ENCODE measurements at regions not wholly inside any gene's neighbourhood (a gene's known extent, or its start where the extent isn't known, plus 50 kb on each side); places are given as distances from the start of the nearest gene placed in this dataset.

DNA sequence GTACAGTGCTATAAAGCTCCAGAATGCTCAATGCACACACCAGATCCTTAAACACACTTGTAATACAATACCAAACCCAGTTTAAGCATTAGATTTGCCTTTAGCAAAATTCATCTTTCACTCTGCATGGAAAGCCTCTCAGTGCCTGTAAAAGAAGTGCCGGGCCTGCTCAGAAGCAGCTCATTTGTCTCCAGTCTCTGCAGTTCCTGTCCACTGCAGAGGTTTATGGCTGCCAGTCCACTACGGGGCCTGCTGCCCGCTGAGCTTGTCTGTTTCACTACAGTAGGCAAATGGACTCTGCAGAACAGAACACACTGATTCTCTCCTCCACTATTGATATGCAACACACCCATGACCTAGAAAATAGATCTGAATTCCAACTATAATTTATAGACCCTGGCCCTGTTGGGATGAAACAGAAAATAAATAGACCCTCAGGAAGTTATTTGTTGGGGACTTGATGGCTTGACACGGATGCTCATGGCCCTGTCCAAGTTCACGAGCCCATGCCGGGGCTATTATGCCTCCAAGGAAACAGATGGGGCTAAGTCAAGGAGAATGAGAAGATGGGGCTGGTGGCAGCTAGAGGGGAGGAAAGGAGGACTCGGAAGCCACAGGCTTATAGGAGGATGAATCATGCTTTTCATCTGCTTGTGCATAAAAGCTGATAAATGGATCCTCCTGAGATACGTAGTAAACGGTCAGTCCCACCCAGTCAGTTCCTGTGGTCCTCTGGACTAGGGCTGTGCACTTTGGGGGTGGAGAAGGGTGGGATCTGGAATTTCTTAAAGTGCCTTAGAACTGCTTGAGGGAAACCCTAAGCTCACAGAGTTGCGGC, 416.8 kb upstream of the TENM4 start:
- DNase-seq (ENCODE audit: low read depth): no peak

DNA sequence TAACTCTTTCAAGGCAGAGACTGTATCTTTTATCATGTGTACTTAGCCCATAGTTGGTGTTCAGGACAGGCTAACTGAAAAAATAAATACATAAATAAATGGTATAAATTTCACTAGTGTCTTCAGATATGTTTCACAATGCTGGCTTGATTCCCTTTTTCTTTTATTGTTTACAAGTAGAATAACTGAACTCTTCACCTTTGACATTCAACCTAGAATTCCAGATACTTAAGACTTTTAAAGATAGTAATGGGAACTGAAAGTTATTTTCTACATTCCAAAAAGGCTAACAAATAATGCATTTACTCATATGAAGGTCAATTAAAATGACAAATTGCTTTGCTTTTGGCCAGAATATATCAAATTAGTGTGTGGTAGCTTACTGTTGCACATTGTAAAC, 411.3 kb upstream of the TENM4 start:
- DNase-seq (ENCODE audit: low read depth): no peak

GRCh38 chr11:79845002-79845709, 404.3 kb upstream of the TENM4 start:
- no peak for DNase-seq (ENCODE audit: low read depth)

DNA sequence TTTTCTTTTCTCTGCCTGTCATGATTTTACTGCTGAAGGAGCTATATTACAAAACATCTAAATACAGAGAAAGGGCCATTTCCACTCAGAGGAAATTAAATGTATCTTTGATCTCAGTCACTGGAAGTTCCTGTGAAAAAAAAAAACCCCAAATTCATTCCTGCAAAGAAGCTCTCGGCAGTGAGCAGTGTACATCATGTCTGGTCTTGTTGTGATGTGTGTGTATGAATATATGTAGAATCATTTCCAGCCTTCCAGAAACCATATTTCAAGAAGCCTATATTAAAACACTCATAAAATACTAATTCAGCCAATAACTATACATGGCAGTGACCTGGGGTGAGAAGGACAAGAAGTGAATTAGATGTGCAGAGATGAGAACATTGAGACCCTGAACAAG, 393.2 kb upstream of the TENM4 start:
- no peak for DNase-seq (ENCODE audit: low read depth)

DNA sequence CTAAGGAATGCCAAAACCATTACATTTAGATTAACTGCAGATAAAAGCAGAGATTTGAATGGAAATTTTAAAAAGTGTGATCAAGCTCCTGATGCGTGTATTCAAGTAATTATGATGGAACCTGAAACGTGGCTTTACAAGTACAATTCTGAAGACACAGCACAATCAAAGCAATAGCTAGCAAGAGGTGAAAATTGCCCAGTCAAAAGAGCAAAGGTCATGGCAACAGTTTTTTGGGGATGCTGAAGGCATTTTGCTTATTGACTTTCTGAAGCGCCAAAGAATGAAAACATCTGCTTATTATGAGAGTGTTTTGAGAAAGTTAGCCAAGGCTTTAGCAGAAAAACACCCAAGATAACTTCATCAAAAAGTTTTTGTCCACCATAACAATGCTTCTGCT, 389.6 kb upstream of the TENM4 start:
- no peak for DNase-seq (ENCODE audit: low read depth)

GRCh38 chr11:79829891-79830290, 389.1 kb upstream of the TENM4 start:
- no peak for DNase-seq (ENCODE audit: low read depth)

DNA sequence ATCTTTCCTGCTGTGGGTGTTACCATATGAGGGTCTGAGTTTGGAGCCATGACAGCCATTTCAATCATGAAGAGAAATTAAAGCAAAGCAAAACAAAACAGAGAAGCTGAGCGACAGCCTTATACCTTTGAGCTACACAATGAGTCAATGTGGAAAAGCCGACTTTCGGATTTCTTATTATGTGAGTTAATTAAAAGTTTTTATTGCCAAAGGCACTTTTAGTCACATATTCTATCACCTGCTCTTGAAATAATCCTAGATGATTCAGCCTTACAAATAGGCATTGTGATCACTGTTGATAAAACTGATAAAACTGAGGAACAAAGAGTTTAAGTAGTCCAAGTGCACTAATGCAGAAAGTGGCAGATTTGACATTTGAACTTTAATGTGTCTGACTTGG, 381.9 kb upstream of the TENM4 start:
- no peak for DNase-seq (ENCODE audit: low read depth)

DNA sequence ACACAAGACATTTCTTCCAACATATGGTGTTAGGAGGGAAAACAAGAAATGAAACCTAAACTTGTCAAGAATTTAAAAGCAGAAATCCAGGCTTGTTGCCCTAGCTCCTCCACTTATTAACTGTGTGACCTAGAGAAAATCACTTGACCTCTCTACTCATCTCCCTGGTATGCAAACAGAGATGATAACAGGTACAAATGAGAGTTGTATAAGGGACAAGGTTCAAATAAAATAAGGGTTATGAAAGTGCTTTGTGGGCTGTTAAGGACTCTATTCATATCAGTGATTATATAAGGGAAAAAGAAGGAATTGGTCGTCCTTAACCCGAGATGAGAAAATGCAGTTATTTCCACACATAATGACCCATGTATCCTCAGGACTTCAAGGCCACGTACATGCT, 372.7 kb upstream of the TENM4 start:
- DNase-seq (ENCODE audit: low read depth): no peak

- no peak for DNase-seq (ENCODE audit: low read depth)
Observed at GRCh38 chr11:79809487-79809886, 368.7 kb upstream of the TENM4 start.

GRCh38 chr11:79807506-79807905, 366.7 kb upstream of the TENM4 start:
- no peak for DNase-seq (ENCODE audit: low read depth)

GRCh38 chr11:79796704-79797103, 355.9 kb upstream of the TENM4 start:
- no peak for DNase-seq (ENCODE audit: low read depth)

DNA sequence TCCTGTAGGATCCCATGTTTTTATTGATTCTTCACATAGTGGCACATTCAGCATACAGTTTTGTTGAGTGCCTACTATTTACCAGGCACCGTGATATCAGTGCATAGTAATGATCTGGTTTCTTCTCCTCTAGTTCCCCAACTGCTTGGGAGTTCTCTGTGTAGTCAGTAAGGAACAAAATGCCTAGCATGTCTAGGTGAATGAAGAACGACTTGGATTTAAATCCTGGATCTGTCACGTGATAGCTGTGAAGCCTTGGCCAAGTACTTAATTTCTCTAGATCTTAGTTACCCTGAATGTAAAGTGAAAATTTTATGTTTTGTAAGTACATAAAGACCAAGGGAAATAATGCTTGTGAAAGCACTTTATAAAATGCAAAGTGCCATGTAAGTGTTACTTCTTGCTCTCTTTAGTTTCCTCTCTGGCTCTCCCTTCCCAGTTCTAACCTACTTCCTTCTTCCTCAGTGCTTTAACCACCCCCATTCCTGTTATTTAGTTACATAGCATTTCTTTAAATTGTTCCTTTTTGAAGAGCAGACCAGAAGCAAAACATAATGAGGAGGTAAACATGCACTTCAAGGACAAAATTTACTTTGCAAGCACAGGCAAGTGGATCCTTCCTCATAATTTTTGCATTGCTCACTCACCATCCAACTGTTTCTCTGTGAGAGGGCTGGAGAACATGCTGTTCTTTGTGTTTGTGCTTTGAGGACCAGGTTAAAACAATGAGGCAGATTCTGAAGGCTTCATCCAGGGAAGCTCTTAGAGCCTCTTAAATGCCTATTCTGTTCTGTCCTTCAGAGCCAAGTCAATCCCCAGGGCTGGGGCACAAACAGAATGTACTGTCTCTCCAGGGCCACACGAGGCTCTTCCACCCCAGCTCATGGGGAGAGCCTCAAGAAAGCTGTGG, 353.9 kb upstream of the TENM4 start:
- DNase-seq (ENCODE audit: low read depth): no peak

GRCh38 chr11:79794057-79794456, 353.2 kb upstream of the TENM4 start:
- no peak for DNase-seq (ENCODE audit: low read depth)

DNA sequence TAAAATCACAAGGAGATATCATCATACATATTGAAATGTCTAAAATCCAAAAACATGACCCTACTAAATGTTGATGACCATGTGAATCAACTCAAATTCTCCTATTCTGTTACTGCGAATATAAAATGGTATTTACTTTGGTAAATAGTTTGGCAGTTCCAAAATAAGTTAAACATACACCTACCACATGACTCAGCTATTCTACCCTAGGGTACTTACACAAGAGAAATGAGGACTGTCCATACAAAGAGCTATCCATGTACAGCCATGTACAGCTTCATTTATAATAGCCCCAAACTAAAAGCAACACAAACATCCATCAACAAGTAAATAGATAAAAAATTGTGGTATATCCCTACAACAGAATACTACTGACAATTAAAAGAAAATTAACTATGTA, 346.1 kb upstream of the TENM4 start:
- no peak for DNase-seq (ENCODE audit: low read depth)

DNA sequence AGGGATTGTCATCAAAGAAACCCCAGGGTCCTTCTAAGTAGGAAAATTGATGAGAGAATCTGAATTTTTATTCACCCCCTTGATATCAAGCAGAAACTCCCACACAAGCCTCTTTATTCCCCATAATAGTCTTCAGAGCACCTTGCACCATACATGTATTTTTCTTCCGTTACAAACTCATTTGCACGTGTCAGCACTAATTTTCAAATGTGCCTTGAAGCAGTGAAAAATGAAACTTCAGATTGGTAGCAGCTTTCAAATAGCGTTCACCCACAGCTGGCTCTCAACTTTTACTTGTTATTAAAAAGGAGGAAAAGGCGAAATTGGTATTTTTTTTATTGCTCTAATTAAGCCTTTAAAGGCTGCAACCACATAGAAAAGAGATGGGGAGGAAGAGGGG, 343.0 kb upstream of the TENM4 start:
- no peak for DNase-seq (ENCODE audit: low read depth)

- DNase-seq (ENCODE audit: low read depth): no peak
Observed at GRCh38 chr11:79768343-79768742, 327.5 kb upstream of the TENM4 start.

DNA sequence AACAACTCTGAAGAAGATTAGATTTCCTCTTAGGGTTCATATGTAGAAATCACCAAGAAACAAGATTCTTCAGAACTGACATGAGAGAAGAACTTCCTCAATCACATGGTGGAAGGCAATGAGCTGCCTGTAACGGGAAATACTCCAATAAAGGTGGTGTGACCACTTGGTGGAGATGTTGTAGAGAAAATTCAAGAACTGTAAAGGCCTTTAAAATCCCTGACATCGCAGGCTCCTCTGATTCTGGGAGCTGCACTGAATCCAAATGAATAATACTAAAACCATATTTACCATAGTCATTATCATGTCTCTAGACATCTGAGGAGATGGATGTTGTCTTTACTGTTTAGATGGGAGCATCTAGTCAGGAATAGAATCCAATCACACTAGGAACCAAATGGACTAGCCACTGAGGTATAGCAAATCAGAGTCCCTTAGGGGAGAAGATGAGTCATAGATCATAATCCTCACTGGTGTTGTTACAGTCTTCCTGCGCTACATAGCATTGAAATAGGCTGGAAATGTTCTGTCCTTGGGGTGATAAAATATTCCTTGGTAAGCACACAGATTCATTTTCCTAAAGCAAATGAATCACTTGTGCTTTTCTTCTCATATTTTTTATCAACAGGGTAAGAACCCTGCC, 321.6 kb upstream of the TENM4 start:
- no peak for DNase-seq (ENCODE audit: low read depth)

GRCh38 chr11:79758325-79758724, 317.5 kb upstream of the TENM4 start:
- no peak for DNase-seq (ENCODE audit: low read depth)

DNA sequence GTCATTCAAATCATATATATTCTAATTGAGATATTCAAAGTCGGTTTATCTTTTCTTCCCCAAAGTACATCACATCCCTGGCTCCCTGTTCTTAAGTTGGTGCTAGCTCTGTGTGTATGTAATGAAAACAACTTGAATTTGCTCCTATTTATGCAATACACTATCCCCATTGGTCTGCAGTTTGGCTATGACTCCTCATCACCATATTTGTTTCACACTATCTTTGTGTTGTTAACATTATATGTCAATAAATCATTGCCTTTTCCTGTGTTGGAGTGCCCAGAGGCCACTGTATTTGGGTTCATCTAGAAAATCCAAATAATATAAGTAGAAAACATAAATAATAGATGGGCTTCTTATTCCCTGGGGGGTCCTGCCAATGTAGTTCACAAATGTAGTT, 306.6 kb upstream of the TENM4 start:
- no peak for DNase-seq (ENCODE audit: low read depth)

GRCh38 chr11:79744941-79745340, 304.1 kb upstream of the TENM4 start:
- no peak for DNase-seq (ENCODE audit: low read depth)

DNA sequence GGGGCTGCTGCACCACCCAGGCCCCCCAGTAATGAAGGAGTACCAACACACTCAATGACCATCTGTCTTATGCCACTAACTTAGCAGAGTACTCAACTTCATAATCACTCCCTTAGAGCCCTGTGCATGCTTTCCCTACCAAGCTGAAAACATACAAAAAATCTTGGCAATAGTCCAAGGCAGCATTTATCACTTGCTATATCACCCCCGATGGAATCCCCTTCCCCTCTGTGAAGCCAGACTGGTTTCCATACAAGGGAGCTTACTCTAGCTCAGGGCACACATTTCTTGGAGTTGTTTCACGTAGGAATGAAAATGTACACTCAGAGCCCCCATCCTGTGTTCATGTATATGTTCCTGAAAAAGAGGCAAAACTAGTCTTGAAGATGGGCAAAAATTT, 301.3 kb upstream of the TENM4 start:
- DNase-seq (ENCODE audit: low read depth): no peak

- DNase-seq (ENCODE audit: low read depth): no peak
Observed at GRCh38 chr11:79739591-79739990, 298.8 kb upstream of the TENM4 start.
